ENCODE measurements at regions not wholly inside any gene's neighbourhood (a gene's known extent, or its start where the extent isn't known, plus 50 kb on each side); places are given as distances from the start of the nearest gene placed in this dataset.

GRCh38 chr3:106578911-106579310 lies 710.1 kb upstream of the CBLB start:
- Histone ChIP-seq H3K79me2 (ENCODE audit: insufficient read depth, low read length) (no peaks in the 10 kb centered on the region), H3K4me2 (ENCODE audit: low read length) (no peak overlapping the region), H2AFZ (ENCODE audit: low read length) (no peak overlapping the region), H3K36me3 (ENCODE audit: insufficient read depth, low read length) (no peaks in the 10 kb centered on the region), H3K4me1 (ENCODE audit: insufficient read depth, low read length, severe bottlenecking) (peaks cover 19% of the 10 kb centered on the region), H3K9me2 (ENCODE audit: low read depth, low read length) (no peaks in the 10 kb centered on the region), H4K20me1 (ENCODE audit: insufficient read depth, low read length) (no peaks in the 10 kb centered on the region), H3K9ac (ENCODE audit: low read length) (no peak overlapping the region), H3F3A (ENCODE audit: insufficient read depth, low read length) (no peaks in the 10 kb centered on the region), H3K27ac (ENCODE audit: low read depth, low read length, poor library complexity, severe bottlenecking) (no peak overlapping the region), H3K9me3 (ENCODE audit: low read length) (no peaks in the 10 kb centered on the region), H3K27me3 (ENCODE audit: insufficient read depth, low read length) (no peaks in the 10 kb centered on the region), H3K4me3 (ENCODE audit: low read depth, low read length, poor library complexity, severe bottlenecking) (no peak overlapping the region)
- TF ChIP-seq CTCF (IDR thresholded peaks at IDR 0.05; ENCODE audit: low read length): no peak
- TF ChIP-seq EZH2 (IDR thresholded peaks at IDR 0.05; ENCODE audit: borderline replicate concordance, low read length): no peak

GRCh38 chr3:106582151-106582550 lies 713.3 kb upstream of the CBLB start:
- H4K20me1 ChIP-seq (ENCODE audit: insufficient read depth, low read length): no peaks in the 10 kb centered on the region
- no peak overlapping the region for H3K27ac ChIP-seq (ENCODE audit: low read depth, low read length, poor library complexity, severe bottlenecking)

GRCh38 chr3:106587551-106587950 lies 718.7 kb upstream of the CBLB start:
- Histone ChIP-seq H3K4me3 (ENCODE audit: low read depth, low read length, poor library complexity, severe bottlenecking) (no peak overlapping the region), H3K4me2 (ENCODE audit: low read length) (no peak overlapping the region), H3K79me2 (ENCODE audit: insufficient read depth, low read length) (no peaks in the 10 kb centered on the region), H3F3A (ENCODE audit: insufficient read depth, low read length) (no peaks in the 10 kb centered on the region; the same call in 1 of the 2 replicates), H3K36me3 (ENCODE audit: insufficient read depth, low read length) (no peaks in the 10 kb centered on the region), H3K27ac (ENCODE audit: low read depth, low read length, poor library complexity, severe bottlenecking) (no peak overlapping the region), H3K4me1 (ENCODE audit: insufficient read depth, low read length, severe bottlenecking) (peaks cover 19% of the 10 kb centered on the region), H2AFZ (ENCODE audit: low read length) (0 out of 2 replicates have a peak overlapping the region, but pooled peaks have one; percentile 34), H3K9me2 (ENCODE audit: low read depth, low read length) (no peaks in the 10 kb centered on the region), H3K9ac (ENCODE audit: low read length) (no peak overlapping the region), H4K20me1 (ENCODE audit: insufficient read depth, low read length) (no peaks in the 10 kb centered on the region), H3K9me3 (ENCODE audit: low read length) (no peaks in the 10 kb centered on the region), H3K27me3 (ENCODE audit: insufficient read depth, low read length) (no peaks in the 10 kb centered on the region)
- TF ChIP-seq EZH2 (IDR thresholded peaks at IDR 0.05; ENCODE audit: borderline replicate concordance, low read length): no peak
- TF ChIP-seq CTCF (IDR thresholded peaks at IDR 0.05; ENCODE audit: low read length): no peak

More at GRCh38 chr3:106582151-106582550, 713.3 kb upstream of the CBLB start:
- no peak overlapping the region for H3K4me2 ChIP-seq (ENCODE audit: low read length)
- no peaks in the 10 kb centered on the region for H3K9me3 ChIP-seq (ENCODE audit: low read length)
- no peak overlapping the region for H2AFZ ChIP-seq (ENCODE audit: low read length)
- no peaks in the 10 kb centered on the region for H3K9me2 ChIP-seq (ENCODE audit: low read depth, low read length)
- H3K4me3 ChIP-seq (ENCODE audit: low read depth, low read length, poor library complexity, severe bottlenecking): no peak overlapping the region
- H3K36me3 ChIP-seq (ENCODE audit: insufficient read depth, low read length): no peaks in the 10 kb centered on the region
- no peaks in the 10 kb centered on the region for H3F3A ChIP-seq (ENCODE audit: insufficient read depth, low read length)
- peaks cover 19% of the 10 kb centered on the region for H3K4me1 ChIP-seq (ENCODE audit: insufficient read depth, low read length, severe bottlenecking)
- H3K79me2 ChIP-seq (ENCODE audit: insufficient read depth, low read length): no peaks in the 10 kb centered on the region
- no peaks in the 10 kb centered on the region for H3K27me3 ChIP-seq (ENCODE audit: insufficient read depth, low read length)
- TF ChIP-seq EZH2 (IDR thresholded peaks at IDR 0.05; ENCODE audit: borderline replicate concordance, low read length): no peak
- TF ChIP-seq CTCF (IDR thresholded peaks at IDR 0.05; ENCODE audit: low read length): no peak
- no peak overlapping the region for H3K9ac ChIP-seq (ENCODE audit: low read length)

Measured in OCI-LY1 (cell line).